ENCODE measurements at regions not wholly inside any gene's neighbourhood (a gene's known extent, or its start where the extent isn't known, plus 50 kb on each side); places are given as distances from the start of the nearest gene placed in this dataset.

- no peak for ATAC-seq
- Histone ChIP-seq H3K4me3 (no peak overlapping the region), H3K36me3 (ENCODE audit: low read depth) (no peaks in the 10 kb centered on the region), H3K4me1 (ENCODE audit: low read depth) (no peaks in the 10 kb centered on the region), H3K9me3 (no peaks in the 10 kb centered on the region)
- no peak for DNase-seq
- TF ChIP-seq CTCF (IDR thresholded peaks at IDR 0.05) = no peak
- intact Hi-C loops (cut with DNase I, micrococcal nuclease) = no loop called here
Measured at GRCh38 chr13:90709319-90709718, 638.2 kb upstream of the MIR17HG start.

DNA sequence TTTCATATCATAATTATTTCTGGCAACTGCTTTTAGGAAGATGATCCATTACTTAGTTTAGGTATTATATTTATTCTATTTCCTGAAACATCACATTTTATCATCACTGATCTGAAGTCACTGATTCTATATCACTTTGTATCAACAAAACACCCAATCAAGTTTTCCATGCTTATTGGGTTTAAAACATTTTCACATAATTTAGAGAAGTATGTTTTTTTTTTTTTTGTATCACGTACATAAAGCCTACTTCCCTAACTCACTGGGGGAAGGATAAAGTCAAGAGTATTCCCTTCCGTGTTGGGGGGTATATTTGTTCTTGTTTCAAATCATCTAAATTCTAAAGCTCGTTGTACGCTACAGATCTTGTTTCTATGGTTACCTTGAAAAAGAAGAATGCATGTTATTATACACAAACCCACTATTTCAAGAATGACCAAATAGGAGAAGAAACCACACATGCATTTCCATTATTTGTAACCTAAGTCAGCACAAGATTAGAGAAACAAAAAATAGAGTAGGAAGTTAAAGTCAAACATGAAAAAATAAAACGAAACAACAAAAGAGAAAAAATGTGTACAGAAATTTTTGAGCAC is 637.2 kb upstream of the MIR17HG start:
- intact Hi-C loops (cut with DNase I, micrococcal nuclease) = no loop called here

DNA sequence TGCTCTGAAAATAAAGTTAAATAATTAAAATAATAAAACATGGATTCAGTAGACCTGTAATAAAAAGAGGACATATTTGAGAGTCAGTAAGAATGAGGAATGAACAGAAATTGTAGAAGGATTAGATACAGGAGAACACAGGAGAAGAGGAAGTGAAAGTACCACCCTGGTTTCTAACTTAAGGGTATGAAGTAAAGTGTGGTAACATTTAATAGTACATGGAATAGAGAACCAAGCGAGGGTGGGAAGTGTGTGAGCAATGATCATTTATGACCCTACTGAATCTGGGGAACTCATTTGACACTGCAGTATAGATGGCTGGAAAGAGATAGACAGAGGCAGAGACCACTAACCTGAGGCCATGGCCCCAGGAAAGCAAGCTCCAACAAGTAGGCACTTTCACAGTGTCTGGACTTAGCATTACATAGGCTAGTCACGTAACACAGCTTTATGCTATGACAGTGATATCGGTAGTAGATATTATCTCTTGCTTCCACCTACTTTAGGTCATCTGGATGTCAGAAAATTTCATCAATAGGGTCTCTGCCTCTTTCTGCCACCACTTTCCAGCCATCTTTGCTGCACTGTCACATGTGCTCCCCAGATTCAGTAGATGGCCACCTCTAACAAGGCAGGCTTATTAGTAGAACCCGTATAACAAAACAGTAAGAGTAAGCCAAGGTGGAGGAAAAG is 633.9 kb upstream of the MIR17HG start:
- Histone ChIP-seq H3K36me3 (ENCODE audit: low read depth) (no peaks in the 10 kb centered on the region), H3K4me3 (no peak overlapping the region), H3K4me1 (ENCODE audit: low read depth) (no peaks in the 10 kb centered on the region), H3K9me3 (no peaks in the 10 kb centered on the region)
- TF ChIP-seq CTCF (IDR thresholded peaks at IDR 0.05) = no peak
- intact Hi-C loops (cut with DNase I, micrococcal nuclease) = no loop called here
- ATAC-seq (no peak), DNase-seq (no peak)

More for the DNA sequence above, 637.2 kb upstream of the MIR17HG start:
- Histone ChIP-seq H3K9me3 (no peaks in the 10 kb centered on the region), H3K36me3 (ENCODE audit: low read depth) (no peaks in the 10 kb centered on the region), H3K4me3 (no peak overlapping the region), H3K4me1 (ENCODE audit: low read depth) (no peaks in the 10 kb centered on the region)
- TF ChIP-seq CTCF (IDR thresholded peaks at IDR 0.05) = no peak
- no peak for ATAC-seq
- no peak for DNase-seq

DNA sequence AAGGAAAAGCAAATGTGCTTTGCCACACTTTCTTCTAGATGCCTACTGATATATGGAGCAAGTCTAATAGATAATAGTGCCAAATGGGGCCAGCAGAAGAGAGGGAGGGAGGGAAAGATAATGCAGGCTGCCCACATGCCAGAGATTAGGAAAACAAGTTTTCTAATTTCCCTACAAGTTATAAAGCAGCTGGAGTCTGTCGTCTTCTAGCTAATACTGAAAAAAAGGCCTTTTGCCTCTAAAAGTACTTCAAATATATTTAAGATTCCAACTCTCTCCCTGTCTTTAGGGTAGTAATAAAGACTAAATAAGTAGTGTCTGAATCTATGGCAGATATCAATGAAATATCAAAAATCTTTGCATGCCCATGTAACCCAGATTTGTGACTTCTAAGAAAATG is 632.0 kb upstream of the MIR17HG start:
- H3K9me3 ChIP-seq = no peaks in the 10 kb centered on the region
- DNase-seq = no peak
- no peak overlapping the region for H3K4me3 ChIP-seq
- no peaks in the 10 kb centered on the region for H3K4me1 ChIP-seq (ENCODE audit: low read depth)
- intact Hi-C loops (cut with DNase I, micrococcal nuclease) = no loop called here
- H3K36me3 ChIP-seq (ENCODE audit: low read depth) = no peaks in the 10 kb centered on the region
- TF ChIP-seq CTCF (IDR thresholded peaks at IDR 0.05) = no peak
- no peak for ATAC-seq

DNA sequence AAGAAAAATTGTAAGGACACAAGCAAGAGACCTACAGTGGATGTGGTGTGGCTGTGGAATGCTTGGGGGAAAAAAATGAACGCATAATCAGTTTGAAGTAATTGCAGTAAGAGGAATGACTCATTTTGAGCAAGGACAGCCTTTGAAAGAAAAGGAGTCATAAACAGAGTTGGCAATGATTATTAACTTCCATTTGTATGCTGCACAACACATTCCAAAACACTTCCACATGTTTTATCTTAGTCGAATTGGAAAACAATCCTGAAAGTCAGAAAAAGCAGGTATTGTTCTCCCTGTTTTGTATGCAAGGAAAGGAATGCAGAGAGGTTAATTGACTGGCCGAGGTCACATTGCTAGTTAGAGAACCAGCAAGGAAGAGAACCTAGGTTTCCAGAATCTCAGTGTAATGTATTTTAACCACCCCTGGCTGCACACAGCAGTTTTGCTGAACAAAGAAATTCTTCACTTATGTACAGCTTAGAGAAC is 630.0 kb upstream of the MIR17HG start:
- Histone ChIP-seq H3K4me1 (ENCODE audit: low read depth) (no peaks in the 10 kb centered on the region), H3K9me3 (no peaks in the 10 kb centered on the region), H3K36me3 (ENCODE audit: low read depth) (no peaks in the 10 kb centered on the region), H3K4me3 (no peak overlapping the region)
- ATAC-seq = no peak
- TF ChIP-seq CTCF (IDR thresholded peaks at IDR 0.05) = no peak
- intact Hi-C loops (cut with DNase I, micrococcal nuclease) = no loop called here
- no peak for DNase-seq
